SW480 (cell line): ENCODE measurements at regions not wholly inside any gene's neighbourhood (a gene's known extent, or its start where the extent isn't known, plus 50 kb on each side); places are given as distances from the start of the nearest gene placed in this dataset.

Experiments
- DNase-seq: peaks from one replicate; pipeline ENCODE4 v3.0.0-alpha.2; 2016; ENCODE audit warnings: low spot score

DNA sequence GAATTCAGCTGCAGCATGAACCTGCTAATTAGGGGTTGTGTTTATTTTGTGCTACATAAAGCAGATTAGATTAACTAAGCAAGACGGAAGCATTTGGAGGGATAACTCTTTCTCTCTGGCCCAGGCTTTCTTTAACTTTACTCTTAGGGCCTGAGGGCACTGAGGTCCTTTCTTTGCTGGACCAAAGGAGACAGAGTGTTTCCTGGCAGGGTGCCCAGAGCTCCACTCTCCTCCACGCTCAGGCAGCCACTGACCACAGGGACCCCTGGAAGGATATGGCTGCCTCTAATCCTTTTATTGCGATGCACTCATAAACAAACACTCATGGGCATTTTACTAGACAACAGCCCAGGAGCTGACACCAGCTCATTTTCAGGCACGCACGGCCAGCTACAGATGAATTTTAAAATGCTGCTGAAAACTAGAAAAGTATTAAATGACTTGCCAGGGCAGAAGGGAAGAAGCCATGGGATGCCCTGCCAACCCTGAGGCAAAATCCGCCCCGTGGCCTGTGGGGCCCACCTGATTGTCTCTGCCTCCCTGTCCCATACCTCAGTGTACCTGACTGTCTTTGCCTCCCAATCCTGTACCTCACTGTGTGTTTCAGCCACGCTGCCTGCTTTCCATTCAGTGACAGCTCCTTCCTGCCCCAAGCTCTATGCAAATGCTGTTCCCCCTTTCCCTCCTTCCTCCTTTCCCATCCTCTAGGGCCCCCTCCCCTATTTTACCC is 192.6 kb upstream of the NAV2 start:
- DNase-seq = no peak

DNA sequence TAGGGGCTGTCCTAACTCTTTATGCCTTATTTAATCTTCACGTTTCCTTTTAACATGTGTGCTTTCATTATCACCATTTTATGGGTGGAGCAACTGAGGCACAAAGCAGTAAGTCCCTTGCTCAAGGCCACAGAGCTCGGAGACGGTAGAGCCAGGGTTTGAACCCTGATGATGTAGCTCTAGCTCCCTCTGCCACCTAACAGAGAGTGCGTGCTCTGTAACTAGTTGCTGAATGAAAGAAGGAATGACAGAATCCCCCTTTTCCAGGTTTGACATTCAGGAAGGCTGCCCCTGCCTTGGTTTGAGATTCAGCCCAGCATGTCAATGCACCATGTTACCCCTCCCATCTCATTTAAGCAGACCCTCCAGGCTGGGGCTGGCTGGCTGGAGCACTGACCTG is 193.3 kb upstream of the NAV2 start:
- DNase-seq = no peak

DNA sequence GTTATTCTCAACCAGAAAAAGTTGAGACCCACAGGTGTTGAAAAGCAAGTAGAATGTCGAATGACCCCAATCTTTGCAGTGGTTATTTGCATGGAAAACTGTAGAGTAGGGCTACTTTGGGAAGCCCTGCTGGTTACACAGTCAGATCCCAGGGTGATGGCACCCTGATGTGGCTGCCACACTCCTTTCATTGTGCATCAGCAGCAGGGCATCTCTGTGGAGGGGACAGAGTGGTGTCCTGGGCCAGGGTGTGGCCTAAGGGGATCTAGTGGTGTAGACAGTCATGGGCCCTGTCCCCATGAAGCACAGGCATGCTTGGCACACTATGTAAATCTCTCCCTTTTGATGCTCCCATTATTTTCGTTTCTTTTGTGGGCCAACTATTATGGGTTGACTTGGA is 199.4 kb upstream of the NAV2 start:
- DNase-seq = no peak

DNA sequence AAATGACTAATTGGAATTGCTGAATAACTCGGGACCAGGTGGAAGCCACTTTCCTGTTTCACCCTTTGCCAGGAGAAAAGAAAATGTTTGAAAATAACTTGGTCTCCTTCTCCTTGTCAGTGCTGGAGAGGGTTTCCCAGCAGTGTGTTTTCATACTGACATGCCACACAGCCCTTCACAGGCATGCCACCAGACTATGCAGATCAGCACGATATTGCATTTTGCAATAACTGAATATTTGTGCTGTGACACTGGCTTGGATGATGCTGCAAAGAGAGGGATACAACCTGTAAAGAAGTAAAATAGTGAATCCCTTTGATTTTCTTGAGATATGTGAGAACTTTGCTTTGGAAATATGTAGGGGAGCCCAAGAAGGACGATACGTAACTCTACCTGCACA is 200.0 kb upstream of the NAV2 start:
- no peak for DNase-seq

DNA sequence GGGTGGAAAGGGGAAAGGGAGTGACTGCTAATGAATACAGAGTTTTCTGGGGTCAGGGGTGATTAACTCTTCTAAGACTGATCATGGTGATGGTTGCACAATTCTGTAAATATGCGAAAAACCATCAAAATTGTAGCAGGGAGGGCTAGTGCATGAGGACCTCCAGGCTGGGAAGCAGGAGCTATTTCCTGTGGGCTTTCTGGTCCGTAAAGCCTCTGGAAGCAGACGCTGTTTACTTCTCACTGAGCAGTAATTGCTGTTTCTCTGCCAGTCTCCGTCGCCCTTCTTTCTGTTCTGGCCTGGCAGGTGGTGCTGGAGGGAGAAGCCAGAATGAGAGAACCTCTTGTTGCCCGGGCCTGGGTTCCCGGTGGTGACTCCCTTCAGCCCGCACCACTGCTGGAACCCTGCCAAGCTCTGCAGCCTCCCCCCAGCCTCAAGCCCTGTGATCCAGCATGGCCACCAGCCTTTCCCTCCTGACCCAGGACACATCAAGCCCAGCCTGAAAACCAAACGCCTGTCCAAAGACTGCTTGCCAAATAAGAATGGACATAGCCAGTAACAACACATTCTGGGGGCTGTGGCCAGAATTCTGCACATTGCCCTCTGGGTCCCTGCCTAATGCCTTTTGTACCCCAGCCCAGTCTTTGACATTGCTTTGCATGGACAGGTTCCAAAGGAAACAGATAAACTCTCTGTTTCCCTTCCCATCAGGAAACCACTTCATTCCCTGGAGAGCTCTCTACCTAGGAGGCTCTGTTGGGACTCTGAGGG is 201.0 kb upstream of the NAV2 start:
- peak; percentile 40 for DNase-seq

DNA sequence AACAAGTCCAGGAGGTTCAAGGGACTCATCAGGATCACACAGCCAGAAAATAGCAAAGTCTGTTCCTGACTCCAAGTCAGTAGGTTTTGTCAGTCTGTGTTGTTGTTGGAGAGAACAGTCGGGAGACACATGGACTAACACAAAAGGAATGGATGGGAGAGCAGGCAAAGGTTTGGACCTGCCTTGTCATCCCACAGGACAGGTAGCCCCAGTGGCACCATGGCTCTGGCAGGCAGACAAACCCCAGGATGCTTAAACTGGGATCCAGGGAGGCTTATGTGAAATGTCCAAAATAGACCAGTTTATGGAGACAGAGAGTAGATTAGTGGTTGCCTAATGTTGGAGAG is 201.6 kb upstream of the NAV2 start:
- DNase-seq = no peak

DNA sequence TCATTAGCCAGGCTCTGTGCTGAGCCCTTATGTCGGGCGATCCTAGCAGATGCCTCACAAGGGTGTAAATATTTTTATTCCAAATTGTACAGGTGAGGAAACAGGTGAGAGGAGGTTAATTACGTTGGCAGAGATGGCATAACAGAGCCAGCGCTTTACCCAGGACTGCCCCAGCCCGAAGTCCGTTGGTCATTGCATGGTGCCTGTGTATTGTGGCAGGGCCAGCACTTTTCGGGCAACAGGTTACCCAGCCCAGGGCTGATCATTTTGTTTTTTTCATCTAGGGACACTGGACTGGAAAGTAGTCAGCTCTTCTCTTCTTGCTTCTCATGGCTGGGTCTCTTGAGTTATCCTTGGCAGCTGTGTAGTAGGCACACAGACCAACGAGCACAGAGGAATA is 202.2 kb upstream of the NAV2 start:
- DNase-seq = no peak

DNA sequence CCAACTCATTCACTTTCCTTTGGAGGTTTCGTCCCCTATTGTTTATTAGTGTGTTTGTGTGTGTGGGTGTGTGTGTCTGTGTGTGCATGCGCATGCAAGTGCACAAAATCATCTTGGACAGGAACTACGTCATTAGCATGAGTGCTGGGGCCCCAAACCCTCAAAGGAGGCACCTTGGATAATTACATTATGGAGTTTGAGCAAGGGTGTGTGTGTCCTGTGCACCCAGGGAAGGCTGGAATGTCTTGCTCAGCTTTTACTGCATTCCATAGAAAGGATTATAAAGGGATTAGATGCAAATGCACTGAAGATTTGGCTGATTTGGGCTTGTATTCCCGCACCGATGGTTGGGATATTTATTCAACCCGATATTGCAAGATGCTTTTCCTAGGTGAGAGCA is 203.4 kb upstream of the NAV2 start:
- DNase-seq = no peak

DNA sequence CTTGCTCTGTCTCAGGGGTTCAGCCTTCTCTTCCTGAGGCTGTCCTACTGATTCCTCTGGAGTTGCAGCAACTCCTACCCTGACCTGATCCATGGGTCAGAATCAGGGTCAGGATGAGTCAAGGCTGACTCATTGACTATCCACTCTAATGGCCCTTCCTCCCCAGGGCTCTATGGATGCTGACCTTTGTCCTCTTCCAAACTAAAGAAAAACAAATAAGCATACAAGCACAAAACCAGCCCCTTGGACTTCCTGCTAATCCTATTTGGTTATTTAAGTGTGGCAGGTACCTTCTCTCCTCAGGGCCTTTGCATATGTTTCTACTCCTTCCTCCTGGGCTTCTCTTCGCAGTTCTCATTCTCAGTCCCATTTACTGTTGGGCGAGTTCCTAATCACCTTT is 204.5 kb upstream of the NAV2 start:
- DNase-seq = peak; percentile 70

DNA sequence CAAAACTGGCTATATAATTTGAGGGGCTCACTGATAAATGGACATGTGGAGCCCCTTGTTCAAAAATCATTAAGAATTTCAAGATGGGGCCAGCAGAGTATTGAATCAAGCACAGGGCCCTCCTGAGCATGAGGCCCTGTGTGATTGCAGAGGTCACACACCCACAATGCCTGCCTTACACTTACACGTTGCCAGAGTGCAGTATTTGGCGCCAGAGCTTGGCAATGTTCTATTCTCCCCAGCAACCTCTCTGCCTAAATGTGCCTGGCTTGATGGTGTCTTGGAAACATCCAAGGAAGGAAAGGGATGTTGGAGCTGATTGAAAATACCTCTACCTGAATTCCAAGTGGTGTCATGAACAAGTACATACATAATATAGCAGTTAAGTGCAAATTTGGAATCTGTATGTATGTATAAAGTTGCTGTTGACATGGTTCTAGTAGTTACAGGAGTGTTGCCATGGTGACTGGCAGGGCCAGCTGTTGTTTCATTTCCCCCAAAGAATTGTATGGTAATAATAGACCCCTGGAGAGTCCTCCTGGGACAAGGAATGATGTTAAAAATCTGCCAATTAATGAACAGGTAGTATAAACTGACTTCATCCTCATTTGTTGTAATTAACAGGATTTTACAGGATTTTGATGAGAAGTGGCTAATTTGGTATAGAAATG is 205.7 kb upstream of the NAV2 start:
- no peak for DNase-seq

DNA sequence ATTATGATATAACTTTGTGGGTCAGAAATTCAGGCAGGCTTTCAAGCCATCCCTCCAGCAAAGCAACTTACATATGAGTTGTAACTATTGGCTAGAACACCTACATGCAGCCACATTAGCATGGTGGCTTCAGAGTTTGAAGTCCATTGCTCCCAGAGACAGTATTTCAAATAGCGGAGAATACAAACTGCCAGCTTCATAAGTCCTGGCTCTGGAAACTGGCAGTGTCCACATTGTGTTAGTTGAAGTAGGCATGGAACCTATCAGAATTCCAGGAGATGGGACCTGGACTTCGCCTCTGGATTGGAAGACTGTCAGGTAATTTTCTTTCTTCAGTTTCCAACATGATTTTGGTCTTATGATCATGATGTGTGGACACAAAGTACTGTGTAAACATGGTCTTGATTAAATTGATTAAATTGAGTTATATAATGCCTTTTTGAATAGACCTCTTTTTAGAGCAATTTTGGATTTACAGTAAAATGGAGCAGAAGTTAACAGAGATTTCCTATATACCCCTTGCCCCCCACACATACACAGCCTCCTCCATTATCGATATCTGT is 209.9 kb upstream of the NAV2 start:
- no peak for DNase-seq

DNA sequence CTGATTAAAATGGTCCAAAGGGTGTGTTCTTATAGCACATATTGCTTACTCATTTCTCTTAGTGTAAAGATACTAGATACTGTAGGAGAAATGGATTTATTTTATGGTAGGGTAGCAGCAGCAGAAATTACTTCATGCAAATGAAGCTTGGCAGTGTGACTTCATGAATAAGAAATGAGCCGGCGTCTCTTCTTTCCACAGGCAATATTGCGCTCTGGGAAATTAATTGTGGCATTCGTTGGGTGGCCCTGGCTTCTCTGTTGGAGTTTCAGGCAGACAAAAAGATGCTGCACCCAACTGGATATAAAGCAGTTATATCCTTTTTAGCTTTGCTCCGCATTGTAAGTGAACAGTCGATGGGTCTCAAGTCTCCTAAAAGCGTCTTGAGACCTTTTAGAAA is 211.0 kb upstream of the NAV2 start:
- no peak for DNase-seq

DNA sequence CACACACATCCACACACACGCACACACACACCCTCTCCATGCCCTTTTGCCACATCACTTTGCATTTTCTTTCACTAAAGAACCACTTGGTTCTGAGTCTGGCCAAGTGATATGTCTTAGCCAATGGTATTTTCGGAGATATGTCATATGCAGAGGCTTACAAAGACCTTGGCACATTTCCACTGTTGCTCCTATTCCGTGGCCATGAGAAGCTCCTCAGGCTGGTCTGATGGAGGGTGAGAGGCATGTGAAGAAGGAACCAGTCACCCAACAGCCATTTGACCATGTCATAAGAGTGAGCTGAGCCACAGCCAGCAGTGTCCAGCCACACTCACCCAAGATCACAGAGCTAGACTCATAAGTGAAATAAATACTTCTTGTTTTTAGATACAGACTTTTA is 212.6 kb upstream of the NAV2 start:
- DNase-seq = no peak

DNA sequence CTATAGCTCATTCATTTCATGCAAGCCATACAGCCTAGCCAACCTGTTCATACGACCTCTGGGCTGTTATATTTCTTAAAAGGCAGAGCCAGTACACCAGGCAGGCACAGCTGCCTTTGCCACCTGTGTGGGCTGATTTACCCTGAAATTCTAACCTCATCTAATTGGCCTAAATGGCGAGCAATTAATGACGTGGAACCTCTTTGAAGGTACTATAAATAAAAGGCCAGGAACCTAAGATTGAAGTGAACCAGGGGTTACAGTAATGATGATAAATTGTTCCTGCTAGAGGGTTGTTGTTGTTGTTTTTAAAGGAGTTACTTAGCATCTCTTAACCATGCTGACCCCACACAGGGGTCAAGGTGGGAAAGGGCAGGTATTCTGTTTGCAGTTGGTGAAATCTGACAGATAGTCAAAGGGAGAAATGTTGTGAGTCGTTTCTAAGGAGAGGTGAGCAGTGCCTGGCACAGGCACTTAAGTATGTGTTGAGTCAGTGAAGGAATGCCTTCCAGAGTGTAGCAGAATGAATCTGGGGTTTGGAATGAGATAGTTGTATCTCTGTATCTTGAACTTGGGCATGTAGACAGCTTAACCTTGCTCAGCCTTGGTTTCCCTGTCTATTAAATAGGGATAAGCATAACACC is 213.5 kb upstream of the NAV2 start:
- peak; percentile 46 for DNase-seq

DNA sequence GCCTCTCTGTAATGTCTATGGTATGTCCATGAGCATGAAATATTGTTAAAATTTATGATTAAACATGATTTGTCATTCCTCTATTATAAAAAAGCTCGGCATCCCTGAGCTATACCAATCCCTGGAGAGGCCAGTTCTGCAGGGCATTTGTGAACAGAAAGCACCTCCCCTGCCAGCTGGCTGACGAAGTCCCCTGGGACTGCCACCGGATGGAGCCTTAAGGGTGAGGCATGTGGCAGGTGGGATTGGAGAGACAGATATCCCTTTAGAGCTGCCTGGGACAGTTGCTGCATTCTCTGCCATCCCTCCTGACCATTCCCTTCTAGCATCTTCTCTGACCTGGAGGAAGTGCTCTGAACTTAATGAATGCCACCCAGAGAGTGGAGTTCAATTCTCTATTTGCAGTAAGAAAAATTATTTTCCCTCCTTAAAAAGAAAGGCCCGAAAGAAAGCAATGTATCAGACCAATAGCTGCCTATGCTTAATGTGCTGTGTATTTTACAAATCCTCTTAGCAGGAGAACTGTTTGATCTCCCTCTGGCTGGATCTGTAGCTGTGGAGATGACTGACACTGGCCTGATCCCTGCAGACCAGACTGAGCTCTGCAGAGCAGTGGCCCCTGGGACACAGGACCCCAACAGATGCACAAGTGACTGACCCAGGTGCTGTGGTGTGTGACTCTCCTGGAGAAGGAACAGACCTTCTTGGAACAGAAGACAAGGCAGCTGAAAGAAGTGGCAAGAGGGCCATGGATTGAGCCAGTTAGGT is 219.0 kb upstream of the NAV2 start:
- DNase-seq = peak; percentile 27

DNA sequence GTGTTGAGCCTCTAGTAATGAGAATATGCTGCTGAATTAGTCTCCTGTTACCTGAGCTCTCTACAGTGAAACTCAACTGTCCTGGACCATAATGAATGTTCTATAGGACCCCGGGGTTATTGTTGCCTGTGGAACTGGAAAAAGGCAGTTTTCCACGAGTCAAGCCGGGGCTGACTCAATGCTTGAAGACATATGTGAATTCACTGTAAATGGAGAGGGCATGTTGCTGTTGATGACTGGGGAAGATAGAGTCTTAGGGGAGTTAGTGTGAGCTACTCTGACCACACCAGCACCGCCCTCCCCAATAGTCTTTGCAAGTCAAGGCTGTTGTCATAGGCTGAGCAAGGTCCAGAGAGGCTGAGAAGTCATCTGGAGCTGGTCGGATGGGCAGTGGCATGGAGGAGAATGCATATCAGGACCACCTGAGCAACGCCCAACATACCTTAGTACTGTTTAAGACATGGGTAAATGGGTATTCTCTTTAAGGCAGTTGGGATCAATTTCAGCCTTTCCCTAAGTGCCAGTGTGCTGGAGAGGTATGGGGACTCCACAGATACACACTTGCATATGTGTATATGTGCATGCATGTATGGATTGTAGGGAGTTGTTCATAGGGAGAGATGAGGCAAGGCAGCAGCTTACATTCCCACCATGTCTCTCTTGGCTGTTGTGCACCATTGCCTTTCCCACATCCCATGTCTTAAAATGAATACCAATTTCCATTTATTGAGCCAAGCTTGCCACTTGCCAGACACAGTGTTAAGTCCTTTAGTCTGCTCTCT is 230.1 kb upstream of the NAV2 start:
- DNase-seq = no peak

DNA sequence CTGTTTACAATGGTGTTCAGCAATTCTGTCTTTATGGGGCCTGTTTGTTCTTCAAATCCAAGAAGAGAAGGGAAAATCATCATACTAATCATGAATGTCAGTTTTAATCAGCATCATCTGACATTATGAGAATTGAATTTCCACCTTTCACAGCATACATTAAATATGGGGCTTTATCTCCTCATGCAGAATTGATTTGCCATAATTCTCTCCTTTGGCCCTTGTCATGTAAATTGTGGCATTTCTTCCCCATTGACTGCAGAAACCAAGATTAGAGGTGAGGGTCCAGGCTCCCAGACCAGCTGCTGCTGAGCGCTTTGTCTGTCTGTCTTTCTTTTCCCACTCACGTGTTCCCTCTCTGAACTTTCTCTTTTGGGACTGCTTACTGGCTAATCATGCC is 232.1 kb upstream of the NAV2 start:
- DNase-seq = no peak

DNA sequence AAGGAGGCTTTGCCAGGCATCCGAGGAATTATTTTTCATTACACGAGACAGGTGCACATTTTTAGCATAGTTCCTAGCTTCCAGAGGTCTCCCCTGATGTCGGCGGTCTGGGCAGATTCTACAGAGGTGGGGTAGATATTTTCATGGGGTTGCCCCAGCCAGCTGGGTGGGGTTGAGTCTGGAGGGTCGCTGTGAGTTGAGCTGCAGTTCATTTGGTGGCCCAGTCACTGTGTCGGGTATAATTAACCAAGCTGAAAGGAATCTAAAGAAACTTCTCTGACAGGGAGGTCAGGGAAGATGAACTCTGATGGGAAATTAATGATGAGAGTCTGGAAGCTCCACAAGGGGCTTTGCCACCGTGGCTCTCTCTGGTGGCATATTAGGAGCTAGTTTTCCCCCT is 233.7 kb upstream of the NAV2 start:
- DNase-seq = no peak

DNA sequence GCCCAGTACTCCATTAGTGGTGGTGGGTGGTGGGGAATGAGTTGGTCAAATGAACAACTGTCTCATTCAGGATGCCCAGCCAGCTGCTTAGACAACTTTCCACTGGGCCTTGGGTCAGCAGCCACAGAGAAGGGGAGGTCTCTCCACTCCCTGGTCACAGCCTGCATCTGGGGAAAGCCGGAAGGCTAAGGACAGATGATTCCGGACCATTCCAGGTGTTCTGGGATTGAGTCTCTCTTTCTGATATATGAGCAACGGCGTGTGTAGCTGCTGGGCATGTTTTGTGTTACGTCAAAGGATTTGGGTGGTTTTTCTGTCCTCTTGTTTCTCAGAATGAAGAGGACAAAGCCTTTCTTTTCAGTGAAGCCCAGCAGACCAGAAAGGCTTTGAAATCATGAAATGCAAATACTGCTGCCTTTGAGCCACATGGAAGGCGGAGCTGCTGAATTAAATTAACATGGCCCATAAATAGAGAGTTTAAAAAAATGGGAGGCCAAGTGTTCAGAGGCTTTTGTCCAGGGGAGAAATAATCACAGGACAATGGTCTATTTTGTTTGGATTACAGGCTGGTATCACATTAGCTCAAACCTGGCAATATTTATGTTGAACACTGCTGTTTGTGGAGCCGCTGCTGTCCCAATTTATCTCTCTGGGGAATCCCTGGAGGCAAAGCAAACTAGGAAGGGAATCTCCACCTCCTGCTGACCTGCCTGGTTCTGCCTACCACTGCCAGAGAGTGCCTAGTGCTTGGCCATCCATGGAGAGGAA is 234.4 kb upstream of the E2F8 start:
- DNase-seq = peak; percentile 26

DNA sequence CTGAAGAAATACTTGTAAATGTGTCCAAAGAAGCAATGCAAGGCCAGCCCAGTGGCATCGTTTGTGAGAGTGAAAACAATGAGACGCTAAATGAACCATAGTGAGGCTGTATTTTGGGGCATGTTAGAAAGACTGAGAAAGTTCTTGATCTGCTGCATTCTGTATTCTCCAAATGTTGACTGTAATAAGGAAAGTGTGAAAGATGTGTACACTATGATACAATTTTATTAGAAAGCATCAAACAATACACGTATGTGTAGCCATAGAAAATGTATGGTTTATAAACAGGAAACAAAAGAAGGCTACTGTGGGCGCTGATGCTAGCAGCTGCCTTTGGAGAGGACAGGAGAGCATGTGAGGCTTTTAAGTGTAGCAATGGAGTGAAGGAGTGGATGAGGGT is 233.5 kb upstream of the E2F8 start:
- no peak for DNase-seq
